Stimulated activated CD4-positive, alpha-beta T cell treated with anti-CD3 and anti-CD28 coated beads, Interleukin-2, amount 100 ng/mL, for 4 hours (primary cell): ENCODE measurements at regions not wholly inside any gene's neighbourhood (a gene's known extent, or its start where the extent isn't known, plus 50 kb on each side); places are given as distances from the start of the nearest gene placed in this dataset.

Source experiments
- DNase-seq: peaks from one replicate; pipeline ENCODE4 v3.0.0-alpha.2; 2020; ENCODE audit warnings: low read depth

GRCh38 chr2:72004201-72004915, 143.3 kb downstream of the CYP26B1 start:
- no peak for DNase-seq

GRCh38 chr2:72003796-72004195, 143.9 kb downstream of the CYP26B1 start:
- DNase-seq = no peak

- no peak for DNase-seq
Observed at GRCh38 chr2:72003124-72003523, 144.5 kb downstream of the CYP26B1 start.

- no peak for DNase-seq
Observed at GRCh38 chr2:72001937-72002690, 145.5 kb downstream of the CYP26B1 start.

GRCh38 chr2:72000110-72000509, 147.6 kb downstream of the CYP26B1 start:
- no peak for DNase-seq

- no peak for DNase-seq
Observed at GRCh38 chr2:71999580-71999979, 148.1 kb downstream of the CYP26B1 start.

GRCh38 chr2:71997843-71998242, 149.8 kb downstream of the CYP26B1 start:
- no peak for DNase-seq

- no peak for DNase-seq
Observed at GRCh38 chr2:71995067-71995665, 152.5 kb downstream of the CYP26B1 start.

- DNase-seq = no peak
Observed at GRCh38 chr2:71992036-71992435, 155.6 kb downstream of the CYP26B1 start.

- DNase-seq = no peak
Observed at GRCh38 chr2:71991397-71991796, 156.3 kb downstream of the CYP26B1 start.

GRCh38 chr2:71990826-71991225, 156.8 kb downstream of the CYP26B1 start:
- no peak for DNase-seq

- no peak for DNase-seq
Observed at GRCh38 chr2:71990122-71990521, 157.5 kb downstream of the CYP26B1 start.

GRCh38 chr2:71989671-71990070, 158.0 kb downstream of the CYP26B1 start:
- DNase-seq = no peak

GRCh38 chr2:71988170-71988569, 159.5 kb downstream of the CYP26B1 start:
- no peak for DNase-seq

GRCh38 chr2:71976685-71977084, 171.0 kb downstream of the CYP26B1 start:
- DNase-seq = no peak

GRCh38 chr2:71974846-71975245, 172.8 kb downstream of the CYP26B1 start:
- DNase-seq = no peak

- DNase-seq = no peak
Observed at GRCh38 chr2:71971493-71971892, 176.2 kb downstream of the CYP26B1 start.

GRCh38 chr2:71965530-71965929, 182.1 kb downstream of the CYP26B1 start:
- DNase-seq = no peak

- DNase-seq = no peak
Observed at GRCh38 chr2:71962911-71963694, 184.6 kb downstream of the CYP26B1 start.

- no peak for DNase-seq
Observed at GRCh38 chr2:71962350-71962749, 185.3 kb downstream of the CYP26B1 start.

- no peak for DNase-seq
Observed at GRCh38 chr2:71961289-71962027, 186.2 kb downstream of the CYP26B1 start.

GRCh38 chr2:71959494-71959893, 188.2 kb downstream of the CYP26B1 start:
- no peak for DNase-seq
